ENCODE measurements at regions not wholly inside any gene's neighbourhood (a gene's known extent, or its start where the extent isn't known, plus 50 kb on each side); places are given as distances from the start of the nearest gene placed in this dataset.

DNA sequence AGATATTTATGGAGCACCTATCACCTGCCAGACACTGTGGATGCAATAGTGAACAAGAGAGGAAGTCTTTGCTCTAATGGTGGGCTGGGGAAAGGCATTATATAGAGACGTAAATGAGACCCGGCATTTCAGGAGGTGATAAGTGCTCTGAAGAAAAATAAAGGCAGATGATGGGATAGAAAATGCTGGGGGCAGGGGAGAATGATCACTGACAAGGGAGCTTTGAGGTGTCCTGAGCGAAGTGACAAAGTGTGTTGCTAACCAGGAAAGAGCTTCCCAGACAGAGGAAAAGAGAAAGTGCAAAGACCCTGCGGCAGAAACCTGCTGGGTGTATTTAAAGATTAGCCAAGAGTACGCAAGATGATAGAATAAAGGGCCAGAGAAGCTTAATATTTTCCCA is 1096.1 kb downstream of the BCL11B start:
- Histone ChIP-seq H3K27me3 (replicated peaks in 1 of 2; ENCODE audit: control insufficient read depth in 2 of 2, extremely low read depth in 1 of 2, insufficient read depth in 2 of 2, low read length in 1 of 2) (no peaks in the 10 kb centered on the region), H3K27ac (ENCODE audit: low read length) (peak overlapping the region; percentile 80), H3K9me3 (no peaks in the 10 kb centered on the region), H3K4me1 (ENCODE audit: control insufficient read depth in 1 of 2, extremely low read depth in 1 of 2, insufficient read depth in 2 of 2, low read length in 2 of 2) (peaks cover 78 to 90% of the 10 kb centered on the region in 2 experiments), H3K4me3 (ENCODE audit: control insufficient read depth in 1 of 2, extremely low read depth in 1 of 2, low read length in 1 of 2) (no peak overlapping the region), H3K36me3 (ENCODE audit: control insufficient read depth in 2 of 2, extremely low read depth in 1 of 2, insufficient read depth in 1 of 2, low read length in 1 of 2) (no peaks in the 10 kb centered on the region)
- CTCF ChIA-PET: no interaction called here
- DNase-seq: no peak
- POLR2A ChIA-PET: interaction anchor here in 1 of 2 donors (0.6 to 0.7 kb wide), 2 partner anchors 10 to 33 kb away, joined by 3 read pairs; no protein-coding TSS in a partner anchor
- no peaks in the 10 kb centered on the region for H3K36me3 Mint-ChIP-seq
- peak overlapping the region; percentile 3 to 80 (median 43) for H3K4me3 Mint-ChIP-seq
- 64% methylated on average over 4 of the region's 5 CpGs for WGBS (ENCODE audit: insufficient coverage)
- H3K9me3 Mint-ChIP-seq: no peaks in the 10 kb centered on the region
- H3K4me1 Mint-ChIP-seq: peaks cover 94 to 97% (median 96%) of the 10 kb centered on the region in 3 donors
- H3K27me3 Mint-ChIP-seq: no peaks in the 10 kb centered on the region
- H3K27ac Mint-ChIP-seq: peak overlapping the region; percentile 96 to 99
- no peak for ATAC-seq (replicated peaks in 1 of 4)

GRCh38 chr14:98176892-98177291 is 1095.1 kb downstream of the BCL11B start:
- ATAC-seq (replicated peaks in 1 of 4): no peak
- WGBS (ENCODE audit: insufficient coverage): no CpG with 5 or more reads among the region's 3 CpGs
- ChIA-PET POLR2A (no interaction called here), CTCF (no interaction called here)
- H3K27ac ChIP-seq (ENCODE audit: low read length): peak overlapping the region; percentile 80
- H3K4me3 Mint-ChIP-seq: peak overlapping the region in 2 of 3 donors; percentile 7 to 80
- H3K9me3 Mint-ChIP-seq: no peaks in the 10 kb centered on the region
- peaks cover 78 to 90% of the 10 kb centered on the region in 2 experiments for H3K4me1 ChIP-seq (ENCODE audit: control insufficient read depth in 1 of 2, extremely low read depth in 1 of 2, insufficient read depth in 2 of 2, low read length in 2 of 2)
- no peaks in the 10 kb centered on the region for H3K27me3 ChIP-seq (replicated peaks in 1 of 2; ENCODE audit: control insufficient read depth in 2 of 2, extremely low read depth in 1 of 2, insufficient read depth in 2 of 2, low read length in 1 of 2)
- peak overlapping the region; percentile 96 to 99 for H3K27ac Mint-ChIP-seq
- no peak for DNase-seq
- no peaks in the 10 kb centered on the region for H3K36me3 ChIP-seq (ENCODE audit: control insufficient read depth in 2 of 2, extremely low read depth in 1 of 2, insufficient read depth in 1 of 2, low read length in 1 of 2)
- H3K27me3 Mint-ChIP-seq: no peaks in the 10 kb centered on the region
- peaks cover 92 to 97% (median 95%) of the 10 kb centered on the region in 3 donors for H3K4me1 Mint-ChIP-seq
- H3K9me3 ChIP-seq: no peaks in the 10 kb centered on the region
- H3K4me3 ChIP-seq (ENCODE audit: control insufficient read depth in 1 of 2, extremely low read depth in 1 of 2, low read length in 1 of 2): no peak overlapping the region
- H3K36me3 Mint-ChIP-seq: no peaks in the 10 kb centered on the region

GRCh38 chr14:98177551-98177950 is 1094.4 kb downstream of the BCL11B start:
- ATAC-seq (replicated peaks in 1 of 4) (peak in 1 of 4 experiments; percentile 25), DNase-seq (peak in 3 of 35 experiments; percentile 35 to 55 (median 35))
- POLR2A ChIA-PET: no interaction called here
- H3K36me3 ChIP-seq (ENCODE audit: control insufficient read depth in 2 of 2, extremely low read depth in 1 of 2, insufficient read depth in 1 of 2, low read length in 1 of 2): no peaks in the 10 kb centered on the region
- H3K4me1 ChIP-seq (ENCODE audit: control insufficient read depth in 1 of 2, extremely low read depth in 1 of 2, insufficient read depth in 2 of 2, low read length in 2 of 2): peaks cover 77 to 90% of the 10 kb centered on the region in 2 experiments
- Mint-ChIP-seq H3K36me3 (no peaks in the 10 kb centered on the region), H3K27me3 (no peaks in the 10 kb centered on the region), H3K9me3 (no peaks in the 10 kb centered on the region), H3K4me1 (peaks cover 92 to 97% (median 95%) of the 10 kb centered on the region in 3 donors), H3K4me3 (peak overlapping the region in 2 of 3 donors; percentile 26 to 80), H3K27ac (peak overlapping the region; percentile 96 to 99)
- H3K27me3 ChIP-seq (replicated peaks in 1 of 2; ENCODE audit: control insufficient read depth in 2 of 2, extremely low read depth in 1 of 2, insufficient read depth in 2 of 2, low read length in 1 of 2): no peaks in the 10 kb centered on the region
- H3K4me3 ChIP-seq (ENCODE audit: control insufficient read depth in 1 of 2, extremely low read depth in 1 of 2, low read length in 1 of 2): no peak overlapping the region
- CTCF ChIA-PET: no interaction called here
- 55% methylated on average over 1 of the region's 1 CpG for WGBS (ENCODE audit: insufficient coverage)
- peak overlapping the region; percentile 80 for H3K27ac ChIP-seq (ENCODE audit: low read length)
- no peaks in the 10 kb centered on the region for H3K9me3 ChIP-seq

GRCh38 chr14:98181241-98181640 is 1090.8 kb downstream of the BCL11B start:
- no CpG with 5 or more reads among the region's 7 CpGs for WGBS (ENCODE audit: insufficient coverage)
- Histone ChIP-seq H3K4me3 (ENCODE audit: control insufficient read depth in 1 of 2, extremely low read depth in 1 of 2, low read length in 1 of 2) (no peak overlapping the region), H3K27me3 (replicated peaks in 1 of 2; ENCODE audit: control insufficient read depth in 2 of 2, extremely low read depth in 1 of 2, insufficient read depth in 2 of 2, low read length in 1 of 2) (no peaks in the 10 kb centered on the region), H3K4me1 (ENCODE audit: control insufficient read depth in 1 of 2, extremely low read depth in 1 of 2, insufficient read depth in 2 of 2, low read length in 2 of 2) (peaks cover 82 to 90% of the 10 kb centered on the region in 2 experiments), H3K9me3 (no peaks in the 10 kb centered on the region), H3K36me3 (ENCODE audit: control insufficient read depth in 2 of 2, extremely low read depth in 1 of 2, insufficient read depth in 1 of 2, low read length in 1 of 2) (peaks cover 0 to 3% of the 10 kb centered on the region in 2 donors), H3K27ac (ENCODE audit: low read length) (peak overlapping the region; percentile 82)
- POLR2A ChIA-PET: no interaction called here
- Mint-ChIP-seq H3K36me3 (peaks cover 4% of the 10 kb centered on the region), H3K4me1 (peaks cover 92 to 97% (median 95%) of the 10 kb centered on the region in 3 donors), H3K4me3 (peak overlapping the region in 1 of 3 donors; percentile 73), H3K27me3 (no peaks in the 10 kb centered on the region), H3K27ac (peak overlapping the region; percentile 80 to 99), H3K9me3 (no peaks in the 10 kb centered on the region)
- DNase-seq: no peak
- CTCF ChIA-PET: no interaction called here
- no peak for ATAC-seq (replicated peaks in 1 of 4)

DNA sequence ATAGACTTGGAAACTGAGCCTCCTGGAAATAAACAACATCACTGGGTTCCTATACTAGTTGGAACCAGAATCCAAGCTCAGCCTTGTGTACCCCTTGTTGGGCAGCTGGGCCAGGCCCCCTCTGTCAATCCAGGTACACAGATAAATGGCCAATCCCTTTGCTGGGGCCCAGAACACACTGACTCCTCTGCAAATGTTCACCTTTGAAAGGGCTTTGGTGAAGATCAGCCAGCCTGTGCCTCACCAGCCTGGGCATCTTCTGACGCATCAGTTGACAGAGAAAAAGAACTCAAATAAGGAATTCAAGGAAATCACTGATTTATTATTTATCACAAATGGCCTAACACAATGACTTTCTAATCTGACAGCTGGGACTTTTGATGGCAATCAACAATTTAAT is 1090.2 kb downstream of the BCL11B start:
- ATAC-seq (replicated peaks in 1 of 4) (no peak), DNase-seq (no peak)
- peaks cover 79 to 90% of the 10 kb centered on the region in 2 experiments for H3K4me1 ChIP-seq (ENCODE audit: control insufficient read depth in 1 of 2, extremely low read depth in 1 of 2, insufficient read depth in 2 of 2, low read length in 2 of 2)
- Mint-ChIP-seq H3K36me3 (peaks cover 4% of the 10 kb centered on the region), H3K9me3 (no peaks in the 10 kb centered on the region), H3K27ac (peak overlapping the region; percentile 98 to 99), H3K4me3 (peak overlapping the region in 1 of 3 donors; percentile 73), H3K4me1 (peaks cover 91 to 97% (median 95%) of the 10 kb centered on the region in 3 donors), H3K27me3 (no peaks in the 10 kb centered on the region)
- peaks cover 0 to 3% of the 10 kb centered on the region in 2 donors for H3K36me3 ChIP-seq (ENCODE audit: control insufficient read depth in 2 of 2, extremely low read depth in 1 of 2, insufficient read depth in 1 of 2, low read length in 1 of 2)
- ChIA-PET CTCF (interaction anchor here in 1 of 2 donors (0.9 to 1.0 kb wide), 2 partner anchors 9 to 18 kb away, joined by 3 to 4 read pairs; no protein-coding TSS in a partner anchor), POLR2A (interaction anchor here (0.5 to 1.0 kb wide), 2 partner anchors 8 to 520 kb away, joined by 3 to 5 read pairs; no protein-coding TSS in a partner anchor)
- no CpG with 5 or more reads among the region's 1 CpG for WGBS (ENCODE audit: insufficient coverage)
- peak overlapping the region; percentile 82 for H3K27ac ChIP-seq (ENCODE audit: low read length)
- H3K9me3 ChIP-seq: no peaks in the 10 kb centered on the region
- no peaks in the 10 kb centered on the region for H3K27me3 ChIP-seq (replicated peaks in 1 of 2; ENCODE audit: control insufficient read depth in 2 of 2, extremely low read depth in 1 of 2, insufficient read depth in 2 of 2, low read length in 1 of 2)
- no peak overlapping the region for H3K4me3 ChIP-seq (ENCODE audit: control insufficient read depth in 1 of 2, extremely low read depth in 1 of 2, low read length in 1 of 2)

GRCh38 chr14:98182393-98183055 is 1089.5 kb downstream of the BCL11B start:
- Histone ChIP-seq H3K9me3 (no peaks in the 10 kb centered on the region), H3K36me3 (ENCODE audit: control insufficient read depth in 2 of 2, extremely low read depth in 1 of 2, insufficient read depth in 1 of 2, low read length in 1 of 2) (peaks cover 0 to 3% of the 10 kb centered on the region in 2 donors), H3K27ac (ENCODE audit: low read length) (peak overlapping the region; percentile 82), H3K4me3 (ENCODE audit: control insufficient read depth in 1 of 2, extremely low read depth in 1 of 2, low read length in 1 of 2) (peak overlapping the region in 1 of 2 donors; percentile 5), H3K27me3 (replicated peaks in 1 of 2; ENCODE audit: control insufficient read depth in 2 of 2, extremely low read depth in 1 of 2, insufficient read depth in 2 of 2, low read length in 1 of 2) (no peaks in the 10 kb centered on the region), H3K4me1 (ENCODE audit: control insufficient read depth in 1 of 2, extremely low read depth in 1 of 2, insufficient read depth in 2 of 2, low read length in 2 of 2) (peaks cover 79 to 90% of the 10 kb centered on the region in 2 experiments)
- ChIA-PET POLR2A (interaction anchor here in 1 of 2 donors (1.0 kb wide), 1 partner anchor 9 kb away, joined by 5 read pairs; no protein-coding TSS in a partner anchor), CTCF (interaction anchor here in 1 of 2 donors (0.9 to 1.2 kb wide), 3 partner anchors 8 to 43 kb away, joined by 3 to 4 read pairs (median 3); no protein-coding TSS in a partner anchor)
- Mint-ChIP-seq H3K9me3 (no peaks in the 10 kb centered on the region), H3K4me1 (peaks cover 91 to 97% (median 95%) of the 10 kb centered on the region in 3 donors), H3K4me3 (peak overlapping the region; percentile 34 to 73 (median 42)), H3K36me3 (peaks cover 4% of the 10 kb centered on the region), H3K27ac (peak overlapping the region; percentile 98 to 99), H3K27me3 (no peaks in the 10 kb centered on the region)
- no peak for DNase-seq
- no CpG with 5 or more reads among the region's 3 CpGs for WGBS (ENCODE audit: insufficient coverage)
- peak; percentile 30 to 44 (median 34) for ATAC-seq (replicated peaks in 1 of 4)
